ENCODE measurements at regions not wholly inside any gene's neighbourhood (a gene's known extent, or its start where the extent isn't known, plus 50 kb on each side); places are given as distances from the start of the nearest gene placed in this dataset.

GRCh38 chr2:37549598-37549997 is 121.8 kb downstream of the CDC42EP3 start:
- DNase-seq, result no peak

GRCh38 chr2:37550190-37550589 is 121.3 kb downstream of the CDC42EP3 start:
- no peak for DNase-seq

GRCh38 chr2:37551783-37552182 is 119.7 kb downstream of the CDC42EP3 start:
- DNase-seq, result no peak

GRCh38 chr2:37552339-37552738 is 119.1 kb downstream of the CDC42EP3 start:
- no peak for DNase-seq

- DNase-seq, result no peak
Measured at GRCh38 chr2:37553411-37554154, 117.9 kb downstream of the CDC42EP3 start.

- no peak for DNase-seq
Measured at GRCh38 chr2:37554155-37554510, 117.3 kb downstream of the CDC42EP3 start.

- no peak for DNase-seq
Measured at GRCh38 chr2:37554687-37555086, 116.8 kb downstream of the CDC42EP3 start.

DNA sequence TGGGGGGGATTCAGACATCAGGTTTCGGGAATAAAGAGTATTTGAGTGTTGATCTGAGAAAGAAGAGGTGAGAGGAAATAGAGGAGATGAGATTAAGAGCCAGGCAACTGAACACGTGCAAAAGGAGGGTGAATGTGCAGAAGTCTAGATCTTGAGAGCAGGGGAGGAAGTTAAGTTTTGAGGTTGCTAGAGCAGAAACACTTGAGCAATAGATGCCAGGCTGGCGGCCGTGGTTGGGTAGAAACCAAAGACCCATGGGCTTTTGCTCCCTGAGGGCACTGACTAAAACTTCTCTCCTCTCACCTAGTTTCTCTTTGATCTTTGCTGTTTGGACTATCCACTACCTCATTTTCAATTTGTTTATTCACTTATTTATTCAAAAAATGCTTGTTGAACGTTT is 116.0 kb downstream of the CDC42EP3 start:
- DNase-seq, result peak in 2 of 6 experiments; percentile 13 to 31

DNA sequence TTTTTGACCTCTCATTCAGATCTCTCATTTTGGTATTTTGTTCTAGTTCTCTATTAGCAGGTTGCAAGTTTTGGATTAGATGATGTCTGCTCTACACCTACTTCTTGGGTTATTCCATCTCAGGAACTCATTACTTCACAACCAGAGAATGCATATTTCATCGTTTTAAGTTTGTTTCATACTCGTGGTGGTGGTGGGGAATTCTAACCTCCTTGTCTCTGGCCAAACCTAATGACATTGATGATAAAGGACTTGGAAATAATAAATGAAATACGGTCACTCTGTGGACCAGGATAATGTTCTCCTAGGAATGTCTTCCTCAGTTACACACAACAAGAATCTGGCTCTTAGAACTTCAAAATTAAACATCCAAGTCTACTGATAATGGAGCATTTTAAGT is 115.2 kb downstream of the CDC42EP3 start:
- no peak for DNase-seq

GRCh38 chr2:37558623-37559022 is 112.8 kb downstream of the CDC42EP3 start:
- DNase-seq, result no peak

GRCh38 chr2:37560241-37560848 is 111.1 kb downstream of the CDC42EP3 start:
- DNase-seq, result no peak

- DNase-seq, result no peak
Measured at GRCh38 chr2:37560863-37561614, 110.4 kb downstream of the CDC42EP3 start.

GRCh38 chr2:37561615-37562569 is 109.5 kb downstream of the CDC42EP3 start:
- DNase-seq, result no peak

DNA sequence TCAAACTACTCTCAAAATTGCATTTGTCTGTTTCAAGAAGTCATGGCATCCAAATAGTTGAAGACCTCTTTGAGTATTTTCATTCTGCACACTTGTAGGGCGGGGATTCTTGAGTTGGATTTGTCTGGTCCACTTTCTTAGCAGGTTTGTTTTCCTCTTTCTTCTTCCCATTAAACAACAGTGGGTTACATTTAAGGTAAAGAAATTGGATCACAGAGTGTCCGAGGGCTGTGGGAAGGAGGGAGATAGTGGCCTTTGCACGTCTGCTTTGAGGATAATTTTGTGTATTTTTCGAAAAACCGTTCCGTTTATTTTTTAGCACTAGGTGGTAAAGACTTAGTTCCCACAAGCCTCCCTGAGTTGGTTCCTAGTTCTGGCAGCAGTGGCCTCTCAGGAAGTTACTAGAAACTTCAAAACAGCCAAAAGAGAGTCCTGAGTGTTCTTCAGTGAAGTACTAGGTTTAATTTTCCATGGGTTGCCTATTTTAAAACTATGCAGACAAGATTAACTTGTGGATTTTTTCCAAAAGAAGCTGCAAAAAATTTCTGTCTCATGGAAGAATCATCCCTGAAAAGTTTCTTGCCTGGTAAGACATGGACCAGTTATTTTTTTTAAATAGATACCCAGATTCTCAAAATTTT is 107.9 kb downstream of the CDC42EP3 start:
- no peak for DNase-seq

DNA sequence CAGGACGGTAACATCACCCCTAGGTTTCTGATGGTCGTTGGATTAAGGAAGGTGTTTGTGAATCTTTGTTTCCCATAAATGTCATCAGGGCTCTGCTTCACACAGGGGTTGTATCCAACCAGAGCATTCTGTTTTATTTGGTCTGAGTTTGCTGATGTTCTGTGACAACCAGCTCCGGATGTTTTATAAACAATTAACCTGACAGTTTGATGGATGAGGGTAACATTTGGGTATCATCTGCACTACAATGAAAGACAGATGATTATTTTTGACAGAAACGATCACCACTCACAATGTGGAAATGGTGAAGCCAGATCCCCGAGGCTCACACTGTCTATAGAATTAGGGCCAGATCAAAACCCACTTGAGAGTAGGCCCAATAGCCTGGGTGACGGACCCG is 107.1 kb downstream of the CDC42EP3 start:
- DNase-seq, result no peak

- no peak for DNase-seq
Measured at GRCh38 chr2:37566517-37566981, 104.9 kb downstream of the CDC42EP3 start.

DNA sequence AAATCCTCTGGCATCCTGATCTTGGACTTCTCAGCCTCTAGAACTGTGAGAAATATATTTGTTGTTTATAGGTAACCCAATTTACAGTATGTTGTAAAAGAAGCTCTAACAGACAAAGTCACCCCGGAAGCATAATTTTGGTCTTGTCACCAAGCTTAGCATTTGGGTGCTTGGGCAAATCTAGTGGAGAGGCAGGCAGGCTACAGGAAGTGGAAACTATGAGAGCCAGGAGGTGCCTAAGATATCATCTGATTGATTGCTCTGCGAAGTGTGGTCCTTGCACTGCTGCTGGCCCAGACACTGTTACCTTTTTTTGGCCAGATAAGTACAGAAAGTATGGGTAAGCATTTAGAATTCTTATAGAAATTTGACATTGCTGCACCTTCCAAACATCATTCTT is 102.9 kb downstream of the CDC42EP3 start:
- DNase-seq, result peak in 1 of 6 experiments; percentile 4

DNA sequence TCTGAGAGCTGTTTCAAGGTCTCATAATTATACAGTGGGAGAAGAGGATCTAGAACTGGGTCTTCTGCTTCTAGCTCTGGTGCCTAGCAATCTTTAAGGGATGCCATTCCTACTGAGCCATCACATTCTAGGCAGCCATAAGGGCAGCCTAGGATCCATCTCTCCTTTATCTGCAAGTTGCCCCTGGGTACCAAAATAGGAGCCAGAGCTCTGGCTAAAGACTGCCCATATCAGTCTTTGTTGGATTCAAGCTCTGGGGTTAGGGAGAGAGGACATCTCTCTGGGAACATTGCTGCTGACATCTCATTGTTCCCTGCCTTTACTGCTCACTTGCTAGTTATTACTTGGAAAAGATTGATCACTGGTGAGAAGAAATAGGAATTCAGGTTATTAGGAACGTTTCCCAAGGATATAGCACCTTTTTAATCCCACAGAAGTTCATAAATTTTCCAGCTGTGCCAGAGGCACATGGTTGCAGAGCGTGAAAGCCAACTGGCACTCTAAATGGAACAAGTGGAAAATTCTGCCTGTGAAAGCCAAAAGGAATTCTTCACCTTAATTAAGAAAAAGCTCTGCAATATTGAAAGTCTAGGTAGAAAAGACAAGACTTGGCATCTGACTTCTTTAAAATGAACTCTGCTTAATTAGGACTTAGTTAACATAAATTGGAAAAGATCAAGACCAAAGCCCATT is 102.2 kb downstream of the CDC42EP3 start:
- no peak for DNase-seq

DNA sequence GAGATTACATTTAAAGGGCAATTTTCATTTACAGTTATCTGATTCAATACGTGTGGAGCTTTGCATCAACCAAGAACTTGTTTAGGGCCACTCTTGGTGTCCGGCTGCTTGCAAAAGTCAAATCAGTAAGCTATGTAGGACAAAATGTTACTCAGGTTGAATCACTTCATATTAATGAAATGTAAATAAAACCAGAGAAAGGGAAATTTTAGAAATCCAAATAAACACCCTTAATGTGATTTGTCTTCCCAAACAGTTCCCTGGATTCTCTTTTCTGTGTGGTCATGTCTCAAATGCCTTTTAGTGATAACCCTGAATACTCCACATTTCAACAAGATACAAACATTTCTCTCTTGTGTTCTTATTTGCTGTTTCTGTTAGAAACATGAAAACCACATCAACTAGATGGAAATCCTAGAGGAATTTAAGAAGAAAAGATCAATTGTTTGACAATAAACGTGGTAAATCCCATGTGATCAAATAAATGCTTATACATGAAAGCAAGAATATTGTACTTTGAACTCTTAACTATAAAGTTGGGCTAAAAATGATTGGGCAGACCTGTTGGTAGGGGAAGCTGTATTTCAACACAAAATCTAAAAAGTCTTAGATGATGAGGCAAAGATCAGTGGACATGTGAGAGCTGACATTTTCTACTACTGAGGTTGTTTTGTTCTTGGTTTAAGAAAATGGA is 101.3 kb downstream of the CDC42EP3 start:
- DNase-seq, result no peak

GRCh38 chr2:37570773-37571586 is 100.5 kb downstream of the CDC42EP3 start:
- no peak for DNase-seq
